ENCODE measurements at regions not wholly inside any gene's neighbourhood (a gene's known extent, or its start where the extent isn't known, plus 50 kb on each side); places are given as distances from the start of the nearest gene placed in this dataset.

GRCh38 chrX:68936608-68937007, 107.8 kb downstream of the EFNB1 start:
- TF ChIP-seq CTCF (IDR thresholded peaks at IDR 0.05) (no peak), POLR2AphosphoS5 (IDR thresholded peaks at IDR 0.05) (no peak), POLR2A (IDR thresholded peaks at IDR 0.05) (no peak), EP300 (IDR thresholded peaks at IDR 0.05) (no peak)

Measured in stomach (tissue), 4 donors.